Mammary epithelial cell (primary cell): ENCODE measurements at regions not wholly inside any gene's neighbourhood (a gene's known extent, or its start where the extent isn't known, plus 50 kb on each side); places are given as distances from the start of the nearest gene placed in this dataset.

Source experiments
- EZH2 ChIP-seq: IDR thresholded peaks from 2 replicates; pipeline ENCODE4 v1.6.1; 2012; ENCODE audit warnings: low read length, inconsistent platforms, borderline replicate concordance
- TF ChIP-seq, protein P1 (sequence below), 2 donors: IDR thresholded peaks in 1 of 2; conservative IDR thresholded peaks in 1 of 2; 2 replicates each; pipeline ENCODE4 v1.5.1; 2011 to 2012; ENCODE audit warnings: inconsistent platforms in 2 of 2, low read length in 2 of 2, mild to moderate bottlenecking in 2 of 2, control low read depth in 1 of 2, low read depth in 1 of 2; ENCODE audit not compliant: insufficient read depth in 1 of 2; ENCODE audit errors: extremely low read depth in 1 of 2

- TF ChIP-seq, protein P1, sequence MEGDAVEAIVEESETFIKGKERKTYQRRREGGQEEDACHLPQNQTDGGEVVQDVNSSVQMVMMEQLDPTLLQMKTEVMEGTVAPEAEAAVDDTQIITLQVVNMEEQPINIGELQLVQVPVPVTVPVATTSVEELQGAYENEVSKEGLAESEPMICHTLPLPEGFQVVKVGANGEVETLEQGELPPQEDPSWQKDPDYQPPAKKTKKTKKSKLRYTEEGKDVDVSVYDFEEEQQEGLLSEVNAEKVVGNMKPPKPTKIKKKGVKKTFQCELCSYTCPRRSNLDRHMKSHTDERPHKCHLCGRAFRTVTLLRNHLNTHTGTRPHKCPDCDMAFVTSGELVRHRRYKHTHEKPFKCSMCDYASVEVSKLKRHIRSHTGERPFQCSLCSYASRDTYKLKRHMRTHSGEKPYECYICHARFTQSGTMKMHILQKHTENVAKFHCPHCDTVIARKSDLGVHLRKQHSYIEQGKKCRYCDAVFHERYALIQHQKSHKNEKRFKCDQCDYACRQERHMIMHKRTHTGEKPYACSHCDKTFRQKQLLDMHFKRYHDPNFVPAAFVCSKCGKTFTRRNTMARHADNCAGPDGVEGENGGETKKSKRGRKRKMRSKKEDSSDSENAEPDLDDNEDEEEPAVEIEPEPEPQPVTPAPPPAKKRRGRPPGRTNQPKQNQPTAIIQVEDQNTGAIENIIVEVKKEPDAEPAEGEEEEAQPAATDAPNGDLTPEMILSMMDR (conservative IDR thresholded peaks at IDR 0.05 in 1 of 2, IDR thresholded peaks at IDR 0.05 in 1 of 2; ENCODE audit: extremely low read depth in 1 of 2, insufficient read depth in 1 of 2, low read depth in 1 of 2, low read length in 2 of 2), result no peak
- TF ChIP-seq EZH2, result no peak
Measured at GRCh38 chr13:74769333-74769732, 635.1 kb upstream of the KLF12 start.
